ENCODE measurements at regions not wholly inside any gene's neighbourhood (a gene's known extent, or its start where the extent isn't known, plus 50 kb on each side); places are given as distances from the start of the nearest gene placed in this dataset.

DNA sequence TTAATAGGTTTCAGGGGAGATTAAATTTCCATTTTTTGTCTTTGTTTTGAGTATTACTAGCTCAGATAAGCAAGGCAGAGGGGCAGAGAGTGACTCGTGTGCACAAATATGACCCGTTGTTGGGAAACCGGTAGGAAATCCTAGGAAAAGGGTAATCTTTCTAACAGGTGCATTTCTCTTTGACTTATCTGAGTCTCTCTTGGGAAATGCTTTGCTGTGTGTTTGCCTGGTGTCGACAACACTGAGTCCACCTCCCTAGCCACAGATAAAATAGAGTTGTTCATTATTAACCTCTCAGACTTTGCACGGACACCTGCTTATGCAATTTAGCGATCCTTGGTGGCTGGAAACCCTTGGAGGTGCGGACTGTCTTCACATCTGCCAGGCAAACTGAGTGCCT, 164.2 kb downstream of the FGF1 start (continued):
- no peak for TF ChIP-seq CSRNP2 (CRISPR knock-in tag; conservative IDR thresholded peaks at IDR 0.05; ENCODE audit: low read depth)
- no peak for TF ChIP-seq ZNF468 (CRISPR knock-in tag; IDR thresholded peaks at IDR 0.05)
- TF ChIP-seq NONO (IDR thresholded peaks at IDR 0.05): no peak
- TF ChIP-seq NONO (CRISPR knock-in tag; conservative IDR thresholded peaks at IDR 0.05): peak; percentile 47; the same call in 1 of the 2 replicates
- TF ChIP-seq ZNF773 (CRISPR knock-in tag; IDR thresholded peaks at IDR 0.05; ENCODE audit: borderline replicate concordance): no peak
- TF ChIP-seq RBAK (CRISPR knock-in tag; IDR thresholded peaks at IDR 0.05): no peak
- no peak for TF ChIP-seq FOXA1 (IDR thresholded peaks at IDR 0.05)
- peak; percentile 44; the same call in 1 of the 2 replicates for TF ChIP-seq FOXA1 (CRISPR knock-in tag; IDR thresholded peaks at IDR 0.05)
- no peak for TF ChIP-seq ZUFSP (CRISPR knock-in tag; IDR thresholded peaks at IDR 0.05; ENCODE audit: borderline replicate concordance)
- no peak for TF ChIP-seq ZNF235 (CRISPR knock-in tag; IDR thresholded peaks at IDR 0.05; ENCODE audit: borderline replicate concordance)
- TF ChIP-seq CC2D1A (CRISPR knock-in tag; IDR thresholded peaks at IDR 0.05): no peak
- no peak for TF ChIP-seq ZSCAN21 (CRISPR knock-in tag; IDR thresholded peaks at IDR 0.05; ENCODE audit: borderline replicate concordance)
- TF ChIP-seq, protein P1, sequence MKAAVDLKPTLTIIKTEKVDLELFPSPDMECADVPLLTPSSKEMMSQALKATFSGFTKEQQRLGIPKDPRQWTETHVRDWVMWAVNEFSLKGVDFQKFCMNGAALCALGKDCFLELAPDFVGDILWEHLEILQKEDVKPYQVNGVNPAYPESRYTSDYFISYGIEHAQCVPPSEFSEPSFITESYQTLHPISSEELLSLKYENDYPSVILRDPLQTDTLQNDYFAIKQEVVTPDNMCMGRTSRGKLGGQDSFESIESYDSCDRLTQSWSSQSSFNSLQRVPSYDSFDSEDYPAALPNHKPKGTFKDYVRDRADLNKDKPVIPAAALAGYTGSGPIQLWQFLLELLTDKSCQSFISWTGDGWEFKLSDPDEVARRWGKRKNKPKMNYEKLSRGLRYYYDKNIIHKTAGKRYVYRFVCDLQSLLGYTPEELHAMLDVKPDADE (CRISPR knock-in tag; IDR thresholded peaks at IDR 0.05): no peak
- TF ChIP-seq KLF15 (CRISPR knock-in tag; IDR thresholded peaks at IDR 0.05; ENCODE audit: borderline replicate concordance): no peak
- TF ChIP-seq ZNF446 (CRISPR knock-in tag; IDR thresholded peaks at IDR 0.05): no peak
- TF ChIP-seq, protein P2, sequence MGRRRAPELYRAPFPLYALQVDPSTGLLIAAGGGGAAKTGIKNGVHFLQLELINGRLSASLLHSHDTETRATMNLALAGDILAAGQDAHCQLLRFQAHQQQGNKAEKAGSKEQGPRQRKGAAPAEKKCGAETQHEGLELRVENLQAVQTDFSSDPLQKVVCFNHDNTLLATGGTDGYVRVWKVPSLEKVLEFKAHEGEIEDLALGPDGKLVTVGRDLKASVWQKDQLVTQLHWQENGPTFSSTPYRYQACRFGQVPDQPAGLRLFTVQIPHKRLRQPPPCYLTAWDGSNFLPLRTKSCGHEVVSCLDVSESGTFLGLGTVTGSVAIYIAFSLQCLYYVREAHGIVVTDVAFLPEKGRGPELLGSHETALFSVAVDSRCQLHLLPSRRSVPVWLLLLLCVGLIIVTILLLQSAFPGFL (CRISPR knock-in tag; IDR thresholded peaks at IDR 0.05): no peak
- no peak for TF ChIP-seq RBM39 (IDR thresholded peaks at IDR 0.05; ENCODE audit: low read depth, low read length, poor library complexity, severe bottlenecking)
- no peak for TF ChIP-seq KLF11 (CRISPR knock-in tag; IDR thresholded peaks at IDR 0.05)
- no peak for TF ChIP-seq TIGD3 (CRISPR knock-in tag; IDR thresholded peaks at IDR 0.05; ENCODE audit: borderline replicate concordance)
- peak; percentile 29; the same call in 1 of the 2 replicates for TF ChIP-seq RXRA (CRISPR knock-in tag; IDR thresholded peaks at IDR 0.05)
- TF ChIP-seq PAWR (CRISPR knock-in tag; IDR thresholded peaks at IDR 0.05; ENCODE audit: borderline replicate concordance): no peak
- TF ChIP-seq ZNF33B (CRISPR knock-in tag; IDR thresholded peaks at IDR 0.05): no peak
- TF ChIP-seq HOXA3 (CRISPR knock-in tag; IDR thresholded peaks at IDR 0.05): peak; percentile 47; the same call in 1 of the 2 replicates
- TF ChIP-seq TAF1 (CRISPR knock-in tag; IDR thresholded peaks at IDR 0.05): no peak
- 0 out of 2 replicates have a peak, but pooled peaks have one; percentile 31 for TF ChIP-seq ATF1 (CRISPR knock-in tag; IDR thresholded peaks at IDR 0.05)
- TF ChIP-seq CEBPG (CRISPR knock-in tag; IDR thresholded peaks at IDR 0.05): peak; percentile 89
